ENCODE measurements at regions not wholly inside any gene's neighbourhood (a gene's known extent, or its start where the extent isn't known, plus 50 kb on each side); places are given as distances from the start of the nearest gene placed in this dataset.

GRCh38 chr12:59916988-59917387 is 321.2 kb downstream of the SLC16A7 start:
- no peak overlapping the region for H3K4me3 ChIP-seq
- intact Hi-C loops (cut with DNase I): no loop called here
- TF ChIP-seq CTCF (IDR thresholded peaks at IDR 0.05): no peak
- TF ChIP-seq POLR2A (IDR thresholded peaks at IDR 0.05): no peak
- H3K4me1 ChIP-seq: no peaks in the 10 kb centered on the region
- H3K27ac ChIP-seq: no peak overlapping the region
- no peaks in the 10 kb centered on the region for H3K9me3 ChIP-seq
- no peaks in the 10 kb centered on the region for H3K36me3 ChIP-seq
- no peak for DNase-seq
- no peaks in the 10 kb centered on the region for H3K27me3 ChIP-seq

DNA sequence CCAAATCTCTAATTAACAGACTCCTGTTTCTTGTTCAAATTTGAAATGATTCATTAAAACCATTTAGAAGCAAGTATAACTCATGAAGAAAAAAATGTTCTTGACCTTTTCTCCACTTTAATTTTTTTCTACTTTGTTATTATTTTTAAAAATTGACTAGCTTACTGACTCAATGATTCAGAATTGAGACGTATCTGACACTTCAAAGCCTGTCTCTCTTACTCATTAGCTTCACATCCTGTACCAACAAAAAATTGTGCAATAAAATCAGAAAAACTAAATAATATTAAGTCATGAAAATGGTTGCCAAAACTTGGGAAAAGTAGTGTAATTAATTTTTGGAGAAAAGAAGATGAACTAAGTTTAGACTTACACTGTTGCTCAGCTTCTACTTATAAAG is 331.2 kb downstream of the SLC16A7 start:
- Histone ChIP-seq H3K9me3 (no peaks in the 10 kb centered on the region), H3K27me3 (no peaks in the 10 kb centered on the region)
- intact Hi-C loops (cut with DNase I): no loop called here

DNA sequence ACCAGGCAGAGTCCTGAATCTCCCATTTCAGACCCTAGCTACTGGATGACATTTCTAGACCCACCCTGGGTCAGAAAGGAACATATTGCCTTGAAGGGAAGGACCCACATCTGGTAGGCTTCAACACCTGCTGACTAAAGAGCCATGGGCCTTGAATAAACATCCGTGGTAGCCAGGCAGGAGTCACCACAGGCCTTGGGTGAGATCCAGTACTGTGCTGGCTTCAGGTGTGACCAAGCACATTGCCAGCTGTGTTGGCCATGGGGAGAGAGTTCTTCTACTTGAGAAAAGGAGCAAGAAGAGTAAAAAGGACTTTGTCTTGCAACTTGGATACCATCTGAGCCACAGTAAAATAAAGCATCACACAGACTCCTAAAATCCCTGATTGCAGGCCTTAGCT is 332.6 kb downstream of the SLC16A7 start:
- H3K4me1 ChIP-seq: no peaks in the 10 kb centered on the region
- no peaks in the 10 kb centered on the region for H3K36me3 ChIP-seq
- no peak overlapping the region for H3K27ac ChIP-seq
- H3K27me3 ChIP-seq: no peaks in the 10 kb centered on the region
- no peak for DNase-seq
- TF ChIP-seq POLR2A (IDR thresholded peaks at IDR 0.05) (no peak), CTCF (IDR thresholded peaks at IDR 0.05) (no peak)
- no peak overlapping the region for H3K4me3 ChIP-seq
- no CpG with 5 or more reads among the region's 1 CpG for WGBS, 2 donors
- no peaks in the 10 kb centered on the region for H3K9me3 ChIP-seq
- intact Hi-C loops (cut with DNase I): no loop called here

More for the DNA sequence above, 331.2 kb downstream of the SLC16A7 start:
- 23 to 45% methylated on average over 1 of the region's 1 CpG for WGBS, 2 donors
- Histone ChIP-seq H3K4me1 (no peaks in the 10 kb centered on the region), H3K4me3 (no peak overlapping the region), H3K36me3 (no peaks in the 10 kb centered on the region), H3K27ac (no peak overlapping the region)
- TF ChIP-seq CTCF (IDR thresholded peaks at IDR 0.05) (no peak), POLR2A (IDR thresholded peaks at IDR 0.05) (no peak)
- no peak for DNase-seq

DNA sequence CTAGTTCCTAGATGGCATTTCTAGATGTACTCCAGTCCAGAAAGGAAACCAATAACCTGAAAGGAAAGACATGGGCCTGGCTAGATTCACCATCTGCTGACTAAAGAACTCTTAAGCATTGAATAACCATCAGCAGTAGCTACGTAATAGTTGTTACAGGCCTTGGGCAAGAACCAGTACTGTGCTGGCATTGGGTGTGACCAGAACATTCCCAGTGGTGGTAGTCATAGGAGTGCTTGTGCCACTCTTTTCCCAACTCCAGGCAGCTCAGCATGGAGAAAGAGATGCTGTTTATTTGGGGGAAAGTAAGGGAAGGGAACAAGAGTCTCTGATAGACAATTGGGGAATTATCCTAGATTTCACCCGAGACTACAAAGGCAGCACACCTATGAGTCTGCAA is 333.3 kb downstream of the SLC16A7 start:
- H3K27me3 ChIP-seq: no peaks in the 10 kb centered on the region
- H3K9me3 ChIP-seq: no peaks in the 10 kb centered on the region
- WGBS, 2 donors: 58 to 64% methylated on average over 2 of the region's 2 CpGs
- intact Hi-C loops (cut with DNase I): no loop called here
- no peak overlapping the region for H3K27ac ChIP-seq
- no peaks in the 10 kb centered on the region for H3K36me3 ChIP-seq
- H3K4me3 ChIP-seq: no peak overlapping the region
- no peaks in the 10 kb centered on the region for H3K4me1 ChIP-seq
- DNase-seq: no peak
- TF ChIP-seq POLR2A (IDR thresholded peaks at IDR 0.05): no peak
- TF ChIP-seq CTCF (IDR thresholded peaks at IDR 0.05): no peak

DNA sequence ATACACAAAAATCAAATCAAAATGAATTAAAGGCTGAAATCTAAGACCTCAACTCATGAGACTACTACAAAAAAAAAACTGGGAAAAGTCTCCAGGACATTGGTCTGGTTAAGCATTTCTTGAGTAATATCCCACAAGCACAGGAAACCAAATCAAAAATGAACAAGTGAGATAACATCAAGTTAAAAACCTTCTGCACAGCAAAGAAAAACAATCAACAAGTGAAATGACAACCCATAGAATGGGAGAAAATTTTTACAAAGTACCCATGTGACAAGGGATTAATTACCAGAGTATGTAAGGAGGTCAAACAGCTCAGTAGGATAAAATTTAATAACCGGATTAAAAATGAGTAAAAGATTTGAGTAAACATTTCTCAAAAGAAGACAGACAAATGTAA is 338.7 kb downstream of the SLC16A7 start:
- no peak for TF ChIP-seq CTCF (IDR thresholded peaks at IDR 0.05)
- no peak for TF ChIP-seq POLR2A (IDR thresholded peaks at IDR 0.05)
- Histone ChIP-seq H3K27me3 (no peaks in the 10 kb centered on the region), H3K4me3 (no peak overlapping the region), H3K36me3 (no peaks in the 10 kb centered on the region), H3K4me1 (no peaks in the 10 kb centered on the region), H3K27ac (no peak overlapping the region), H3K9me3 (no peaks in the 10 kb centered on the region)
- DNase-seq: no peak
- 64 to 77% methylated on average over 1 of the region's 1 CpG for WGBS, 2 donors
- intact Hi-C loops (cut with DNase I): no loop called here
